Endometrium (tissue), 2 donors: ENCODE measurements at regions not wholly inside any gene's neighbourhood (a gene's known extent, or its start where the extent isn't known, plus 50 kb on each side); places are given as distances from the start of the nearest gene placed in this dataset.
"Not testable (repeated sequence)": the region's sequence is repeated elsewhere in the genome, so short reads cannot be mapped to it uniquely, and the experiment has no call there.

Experiments used
- FAIRE-seq: peaks from 2 replicates; lab custom pipeline; 2012; peaks lifted over from hg19 to GRCh38; lab: Jason Lieb, UNC
- donor health status: control.
- donor health status: control.

DNA sequence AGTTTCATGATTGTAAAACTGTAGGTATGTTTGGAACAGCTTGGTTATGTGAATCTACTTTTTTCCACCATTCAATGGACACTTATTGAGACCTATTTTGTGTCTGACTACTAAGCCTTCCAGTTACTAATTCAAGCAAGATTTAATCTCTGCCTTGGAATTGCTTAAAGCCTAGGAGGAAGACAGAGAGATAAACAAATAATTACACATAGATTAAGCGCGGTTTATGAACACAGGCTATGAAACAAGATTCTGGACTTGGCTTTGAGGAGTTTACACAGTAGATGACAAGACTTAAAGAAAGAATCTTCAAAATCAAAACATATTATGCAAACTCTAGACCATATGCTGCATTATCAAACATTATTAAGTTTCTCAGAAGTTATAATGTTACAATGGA lies 340.4 kb downstream of the RASEF start:
- no peak for FAIRE-seq

DNA sequence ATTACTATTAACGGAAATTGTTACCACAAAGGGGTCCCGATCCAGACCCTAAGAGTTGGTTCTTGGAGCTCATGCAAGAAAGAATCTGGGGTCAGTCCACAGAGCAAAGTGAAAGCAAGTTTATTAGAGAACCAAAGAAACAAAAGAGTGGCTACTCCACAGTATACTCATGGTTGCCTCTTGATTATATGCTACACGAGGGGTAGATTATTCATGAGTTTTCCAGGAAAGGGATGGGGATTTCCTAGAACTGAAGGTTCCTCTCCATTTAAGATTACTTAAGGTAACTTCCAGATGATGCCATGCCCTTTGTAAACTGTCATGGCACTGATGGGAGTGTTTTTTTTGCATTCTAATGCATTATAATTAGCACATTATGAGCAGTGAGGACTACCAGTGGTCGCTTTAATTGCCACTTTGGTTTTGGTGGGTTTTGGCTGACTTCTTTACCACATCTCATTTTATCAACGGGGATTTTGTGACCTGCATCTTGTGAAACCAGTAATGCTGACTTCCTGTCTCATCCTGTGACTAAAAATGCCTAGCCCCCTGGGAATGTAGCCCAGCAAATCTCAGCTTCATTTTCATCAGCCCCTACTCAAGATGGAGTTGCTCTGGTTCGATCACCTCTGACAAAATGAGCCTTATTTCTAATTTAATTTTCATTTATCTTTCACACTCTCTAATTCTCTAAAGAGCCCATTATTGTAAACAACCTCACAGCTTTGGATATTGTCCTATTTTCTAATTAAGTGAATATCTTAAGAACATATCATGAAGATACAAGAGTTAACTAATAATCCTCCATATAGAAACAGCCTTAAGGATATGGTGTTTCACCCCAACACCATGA lies 336.3 kb downstream of the RASEF start:
- no peak for FAIRE-seq

DNA sequence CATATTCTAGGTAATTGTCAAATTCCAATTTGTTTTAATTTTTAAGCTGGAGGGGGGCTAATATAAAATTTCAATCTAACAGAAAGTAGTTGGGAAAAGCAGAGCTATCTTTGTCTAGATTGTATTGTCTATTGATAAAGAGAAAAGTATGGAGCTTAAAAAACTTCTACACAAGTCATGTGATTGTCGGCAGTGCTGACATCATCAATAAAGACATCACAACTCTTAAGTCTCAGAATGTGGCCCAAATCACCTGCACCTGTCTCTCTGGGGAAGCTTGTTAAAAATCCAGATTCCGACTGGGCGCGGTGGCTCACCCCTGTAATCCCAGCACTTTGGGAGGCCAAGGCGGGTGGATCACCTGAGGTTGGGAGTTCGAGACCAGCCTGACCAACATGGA lies 333.8 kb downstream of the RASEF start:
- no peak for FAIRE-seq

DNA sequence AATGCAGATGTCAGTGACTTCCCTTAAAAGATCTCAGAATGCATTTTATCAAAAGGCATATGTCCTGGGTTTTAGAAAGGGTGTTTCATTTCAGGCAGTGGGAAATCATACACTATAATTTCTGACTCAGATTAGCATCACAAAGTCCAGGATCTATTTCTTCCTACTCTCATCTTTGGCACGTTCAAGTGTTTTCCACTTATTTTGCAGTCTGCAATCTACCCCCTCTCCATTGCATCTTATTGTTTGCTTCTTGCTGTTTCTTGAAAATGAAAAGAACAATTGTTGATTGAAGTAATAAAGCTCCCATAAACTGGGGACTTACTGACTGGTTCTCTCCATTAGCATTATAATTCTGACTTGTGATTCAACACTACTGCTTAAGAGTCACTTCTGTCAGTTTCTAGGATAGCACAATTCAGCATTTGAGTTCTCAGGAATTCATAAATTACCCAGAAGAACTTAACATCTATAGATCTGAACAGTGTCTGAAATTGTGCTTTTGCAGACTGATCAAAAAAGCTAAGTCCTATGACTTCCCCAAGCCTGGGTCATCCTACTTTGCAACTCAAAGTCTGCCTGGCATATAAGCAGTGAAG lies 332.9 kb downstream of the RASEF start:
- no peak for FAIRE-seq

DNA sequence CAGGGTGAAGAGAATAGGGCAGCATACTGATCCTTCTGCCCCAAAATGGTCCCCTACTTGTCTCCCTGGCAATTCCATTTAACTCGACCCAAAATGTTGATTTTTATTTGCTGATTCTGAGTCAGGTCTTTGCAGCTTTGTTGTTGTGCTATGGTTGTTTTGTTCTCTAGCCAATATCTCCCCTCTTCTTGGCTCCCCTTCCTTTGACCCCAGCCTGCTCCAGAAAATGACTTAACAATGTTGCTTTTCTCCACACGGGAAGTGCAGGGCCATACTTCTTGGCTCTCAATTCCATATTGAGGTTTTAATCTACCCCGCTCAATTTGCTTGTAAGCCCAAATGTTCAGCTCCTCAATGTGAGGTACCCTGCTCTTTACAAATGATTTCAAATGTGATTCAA lies 330.0 kb downstream of the RASEF start:
- no peak for FAIRE-seq

DNA sequence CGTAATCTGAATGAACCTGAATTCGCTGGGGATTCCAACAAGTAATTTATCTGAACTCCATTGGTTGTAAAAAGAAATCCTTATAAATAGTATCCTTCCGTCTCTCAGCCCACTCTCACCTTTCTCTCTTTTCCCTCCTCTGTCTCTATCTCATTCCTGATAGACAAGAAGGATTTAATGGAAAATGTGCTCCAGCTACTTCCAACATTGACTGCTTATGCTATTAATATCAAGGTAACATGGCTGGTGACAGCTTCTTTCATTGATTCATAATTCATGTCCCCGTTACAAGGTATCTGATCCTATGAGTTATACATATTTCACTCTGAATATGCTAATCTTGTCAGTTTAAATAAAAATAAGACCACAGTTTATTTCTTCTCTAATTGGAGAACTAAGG lies 326.8 kb downstream of the RASEF start:
- no peak for FAIRE-seq

DNA sequence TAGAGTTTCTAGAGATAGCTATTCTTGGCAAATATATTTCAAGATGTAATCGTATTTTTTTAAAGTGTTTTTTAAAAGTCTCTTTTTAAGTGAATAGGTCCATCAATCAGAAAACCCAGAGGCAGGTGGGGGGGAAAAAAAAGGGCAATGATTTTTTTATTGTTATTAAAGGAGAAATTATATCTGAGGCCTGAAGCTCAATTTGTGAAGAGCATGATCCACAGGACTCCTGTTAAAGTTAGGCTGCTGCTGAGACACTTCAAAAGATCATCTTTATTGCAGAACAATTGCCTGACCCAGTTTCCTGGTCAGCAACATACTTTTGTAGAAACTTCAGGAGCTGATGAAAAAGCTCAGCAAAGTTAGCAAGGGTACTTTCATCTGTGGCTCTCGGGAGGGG lies 326.2 kb downstream of the RASEF start:
- FAIRE-seq = no peak

DNA sequence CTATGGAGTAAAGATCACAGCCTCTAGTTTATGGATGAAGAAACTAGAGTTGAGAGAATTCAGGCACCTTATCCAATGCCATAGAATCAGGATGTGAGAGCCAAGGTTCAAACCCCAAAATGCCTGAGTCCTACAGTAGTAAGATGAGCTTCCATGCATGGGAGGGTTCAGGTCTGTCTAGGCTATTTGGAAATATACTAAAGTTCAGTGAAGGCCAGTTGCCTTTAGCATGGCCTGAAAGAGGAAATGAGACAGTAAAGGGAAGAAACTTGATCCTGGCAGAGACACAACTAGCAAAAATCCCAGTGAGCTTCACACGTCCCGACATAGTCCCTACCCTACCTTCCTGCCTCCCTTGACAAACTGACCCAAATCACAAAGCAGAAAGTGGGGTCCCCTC lies 317.0 kb downstream of the RASEF start:
- no peak for FAIRE-seq

DNA sequence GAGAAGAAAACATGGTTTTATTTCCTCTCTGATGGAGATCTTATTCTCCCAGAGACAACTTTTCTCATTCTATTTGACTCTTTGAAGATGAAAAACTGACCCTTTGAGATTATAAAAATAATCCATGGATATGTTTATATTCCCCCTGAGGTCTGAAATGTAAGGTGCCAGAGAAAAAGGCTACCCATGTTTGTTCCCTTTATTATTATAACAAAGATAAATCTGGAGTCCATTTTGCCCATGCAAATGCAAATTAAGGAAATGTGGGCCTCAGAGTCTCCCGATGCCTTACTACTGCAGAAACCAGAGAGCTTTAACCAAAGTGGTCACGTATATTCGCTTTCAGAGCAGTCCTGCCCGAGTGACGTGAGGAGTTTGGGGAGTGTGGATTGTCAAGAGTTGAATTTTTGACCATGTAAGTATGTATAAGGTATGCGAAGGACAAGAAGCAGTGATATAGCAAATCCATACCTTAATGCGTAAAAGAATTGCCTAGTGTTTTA lies 312.5 kb downstream of the RASEF start:
- no peak for FAIRE-seq

DNA sequence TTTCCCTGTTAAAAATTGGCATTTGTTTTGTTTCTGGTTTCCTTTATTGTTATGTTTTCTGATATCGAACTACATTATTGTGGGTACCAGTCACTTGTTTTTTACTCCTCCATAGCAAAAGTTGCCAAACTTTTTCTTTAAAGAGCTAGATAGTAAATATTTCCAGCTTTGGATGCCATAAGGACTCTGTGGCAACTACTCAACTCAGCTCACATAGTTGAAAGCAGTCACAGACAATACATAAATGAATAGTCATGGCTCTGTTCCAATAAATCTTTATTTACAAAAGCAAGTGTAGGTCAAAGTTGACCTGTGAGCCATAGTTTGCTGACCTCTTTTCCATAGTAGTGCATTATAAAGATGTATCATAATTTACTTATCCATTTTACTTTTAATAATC lies 305.0 kb downstream of the RASEF start:
- FAIRE-seq = no peak

DNA sequence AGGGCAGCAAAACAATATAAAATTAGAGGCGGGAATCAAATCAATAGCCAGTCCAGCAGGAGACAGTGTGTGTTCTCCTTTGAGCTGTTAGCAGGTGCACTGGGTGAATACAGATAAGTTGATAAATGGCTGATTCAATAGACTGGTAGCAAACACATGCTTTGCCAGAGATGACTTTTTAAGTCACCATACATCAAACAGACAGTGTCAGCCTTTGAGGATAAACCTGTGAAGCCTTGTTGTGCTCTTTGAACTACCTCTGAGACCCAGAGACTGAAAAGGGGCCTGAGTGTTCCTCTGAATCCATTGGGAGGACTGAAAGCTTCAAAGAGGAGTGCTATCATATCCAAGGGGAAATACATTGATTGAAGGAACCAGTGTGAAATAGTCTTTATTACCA lies 301.9 kb downstream of the RASEF start:
- FAIRE-seq = no peak

DNA sequence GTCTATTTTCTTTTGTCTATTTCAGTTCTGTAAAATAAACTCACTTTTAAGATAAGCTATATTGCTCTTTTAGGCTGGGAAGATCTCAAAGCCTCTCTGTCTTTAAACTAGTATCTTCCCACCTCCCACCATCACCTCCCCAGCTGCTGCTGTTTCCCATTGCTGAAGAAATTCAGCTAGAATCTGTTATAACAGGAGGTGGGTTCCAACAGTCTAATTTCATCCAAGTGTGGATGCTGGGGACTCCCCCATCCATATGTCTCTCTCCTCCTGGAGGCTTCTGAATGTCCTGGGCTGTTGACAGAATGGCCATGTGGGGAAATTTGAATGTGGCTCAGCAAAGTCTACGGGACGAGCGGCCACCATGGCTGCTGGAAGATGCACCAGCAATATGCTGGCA lies 301.0 kb downstream of the RASEF start:
- FAIRE-seq = no peak

DNA sequence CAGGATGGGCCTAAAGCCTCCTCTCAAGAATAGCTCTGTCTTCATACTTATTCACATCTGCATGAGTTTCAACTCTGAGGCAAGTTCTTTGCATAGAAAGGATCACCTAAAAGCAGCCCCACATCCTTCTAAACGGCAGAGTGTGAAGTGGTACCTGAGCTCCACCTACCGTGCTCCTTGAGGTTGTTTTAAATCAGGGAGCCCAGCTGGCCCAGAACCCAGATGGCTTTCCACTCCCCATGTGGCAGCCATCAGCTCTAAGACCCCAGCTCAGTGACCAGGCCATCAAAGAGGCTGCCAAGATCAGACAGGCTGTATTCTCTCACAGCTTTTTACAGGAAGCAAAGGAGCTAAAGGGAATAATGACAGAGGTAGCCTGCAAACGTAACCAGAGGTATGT lies 299.3 kb downstream of the RASEF start:
- no peak for FAIRE-seq

DNA sequence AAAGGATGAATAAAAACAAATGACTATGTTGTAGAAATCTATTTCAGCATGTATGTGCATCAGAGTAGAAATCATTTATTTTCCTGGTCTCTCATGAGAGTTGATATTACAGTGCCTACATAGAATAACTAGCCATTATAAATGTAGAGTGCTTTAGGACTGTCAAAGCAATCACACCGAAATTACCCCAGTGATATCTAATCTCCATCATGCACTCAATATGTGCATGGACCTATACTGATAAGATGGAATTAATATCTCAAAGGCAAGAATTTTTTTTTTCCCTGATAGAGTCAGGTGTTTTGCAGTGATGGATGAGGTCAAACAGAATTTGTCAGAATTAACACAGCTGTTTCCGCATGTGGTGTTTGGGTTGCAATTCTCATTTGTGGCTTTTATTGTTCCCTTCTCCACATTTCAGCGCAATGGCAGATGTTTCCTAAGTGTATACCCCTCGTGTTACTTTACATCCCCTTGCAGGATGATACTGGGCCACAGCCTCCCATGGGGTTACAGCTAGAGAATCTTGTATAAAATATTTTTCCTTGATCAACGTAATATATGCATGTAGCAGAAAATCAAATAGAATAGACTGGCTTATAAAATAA lies 298.8 kb downstream of the RASEF start:
- FAIRE-seq = no peak

DNA sequence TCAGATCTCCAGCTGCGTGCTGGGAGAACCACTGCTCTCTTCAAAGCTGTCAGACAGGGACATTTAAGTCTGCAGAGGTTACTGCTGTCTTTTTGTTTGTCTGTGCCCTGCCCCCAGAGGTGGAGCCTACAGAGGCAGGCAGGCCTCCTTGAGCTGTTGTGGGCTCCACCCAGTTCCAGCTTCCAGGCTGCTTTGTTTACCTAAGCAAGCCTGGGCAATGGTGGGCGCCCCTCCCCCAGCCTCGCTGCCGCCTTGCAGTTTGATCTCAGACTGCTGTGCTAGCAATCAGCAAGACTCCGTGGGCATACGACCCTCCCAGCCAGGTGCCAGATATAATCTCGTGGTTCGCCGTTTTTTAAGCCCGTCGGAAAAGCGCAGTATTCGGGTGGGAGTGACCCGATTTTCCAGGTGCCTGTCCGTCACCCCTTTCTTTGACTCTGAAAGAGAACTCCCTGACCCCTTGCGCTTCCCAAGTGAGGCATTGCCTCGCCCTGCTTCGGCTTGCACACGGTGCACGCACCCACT lies 288.2 kb downstream of the RASEF start:
- not testable (repeated sequence) for FAIRE-seq

DNA sequence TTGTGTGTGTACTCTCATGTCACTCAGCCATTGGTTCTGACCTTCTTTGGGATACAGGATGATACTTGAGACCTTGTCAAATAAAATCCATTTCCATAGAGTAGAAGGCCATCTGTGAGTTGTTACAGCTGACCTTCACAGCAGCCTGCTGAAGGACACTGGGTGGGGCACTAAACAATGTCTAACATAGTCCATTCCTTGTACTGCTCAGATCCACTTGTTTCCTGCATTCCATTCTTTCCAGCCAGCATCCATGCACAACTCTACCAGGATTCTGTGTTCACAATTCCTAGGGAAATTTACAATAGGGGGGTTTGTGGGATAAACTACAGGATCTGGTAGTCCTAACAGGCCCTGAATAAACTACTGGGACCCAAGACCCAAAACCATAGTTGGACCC lies 286.4 kb downstream of the RASEF start:
- no peak for FAIRE-seq

DNA sequence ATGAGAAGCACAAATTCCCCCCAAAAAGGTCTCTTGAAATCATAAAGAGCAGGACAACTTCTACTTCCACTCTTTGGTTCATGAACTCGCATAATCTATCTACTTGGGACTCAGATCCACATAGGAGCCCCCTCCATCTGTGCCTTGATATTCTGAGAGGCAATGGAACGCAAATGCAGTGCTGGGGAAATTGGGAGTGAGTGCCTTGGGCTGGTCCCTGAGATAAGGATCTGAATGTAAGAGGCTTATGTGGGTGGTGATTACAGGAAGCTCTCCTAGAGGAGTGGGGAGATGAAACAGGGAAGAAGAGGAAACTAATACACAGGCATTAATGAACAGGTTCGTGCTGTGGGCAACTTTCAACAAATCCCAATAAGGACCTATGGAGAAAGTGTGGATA lies 285.6 kb downstream of the RASEF start:
- no peak for FAIRE-seq

DNA sequence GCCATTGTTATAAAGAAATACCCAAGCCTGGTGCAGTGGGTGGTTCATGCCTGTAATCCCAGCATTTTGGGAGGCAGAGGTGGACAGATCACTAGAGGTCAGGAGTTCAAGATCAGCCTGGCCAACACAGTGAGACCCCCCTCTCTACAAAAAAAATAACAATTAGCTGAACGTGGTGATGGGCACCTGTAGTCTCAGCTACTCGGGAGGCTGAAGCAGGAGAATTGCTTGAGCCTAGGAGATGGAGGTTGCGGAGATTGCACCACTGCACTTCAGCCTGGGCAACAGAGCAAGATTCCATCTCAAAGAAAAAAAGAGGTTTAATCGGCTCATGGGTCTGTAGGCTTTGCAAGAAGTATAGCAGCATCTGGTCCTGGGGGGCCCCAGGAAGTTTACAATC lies 284.0 kb downstream of the RASEF start:
- not testable (repeated sequence) for FAIRE-seq

DNA sequence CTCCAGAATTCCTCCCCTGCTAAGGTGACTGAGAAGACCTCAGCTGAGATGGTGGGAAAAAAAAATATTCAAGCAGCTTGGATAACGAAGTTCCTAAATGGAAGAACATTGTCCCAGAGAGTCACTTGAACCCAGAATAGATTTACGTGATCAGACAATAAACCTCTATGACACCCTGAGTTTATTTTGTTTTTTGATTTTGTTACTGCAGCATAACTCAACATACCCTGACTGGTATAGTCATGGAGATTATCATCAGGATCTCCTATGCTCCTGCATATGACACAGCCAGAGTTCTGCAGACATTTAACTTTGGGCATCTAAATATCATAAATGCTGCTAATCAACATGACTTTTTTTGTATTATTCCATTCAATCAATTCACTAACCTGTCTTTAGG lies 282.9 kb downstream of the RASEF start:
- FAIRE-seq = no peak

DNA sequence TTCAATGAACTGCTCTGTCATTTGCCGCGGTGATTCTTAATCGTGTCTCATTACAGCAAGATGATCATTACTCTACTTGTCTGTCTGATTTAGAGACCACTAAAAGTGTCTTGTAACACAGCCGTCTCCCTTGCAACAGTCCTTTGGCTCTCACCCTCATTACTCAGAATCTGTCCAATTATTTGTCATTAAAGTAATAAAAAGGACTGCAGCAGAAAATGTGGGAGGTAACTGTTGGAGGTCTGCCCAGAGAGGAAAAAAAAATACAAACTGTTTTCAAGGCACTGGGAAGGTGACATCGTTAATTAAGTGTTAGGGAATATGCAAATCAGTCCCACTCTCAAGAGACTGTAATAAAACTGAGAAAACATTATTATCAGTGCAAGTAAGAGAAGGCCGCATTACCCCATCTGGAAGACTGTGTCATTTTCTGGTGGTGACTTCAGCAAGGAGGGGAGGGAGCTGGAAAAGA lies 281.0 kb downstream of the RASEF start:
- peak; percentile 97 for FAIRE-seq

DNA sequence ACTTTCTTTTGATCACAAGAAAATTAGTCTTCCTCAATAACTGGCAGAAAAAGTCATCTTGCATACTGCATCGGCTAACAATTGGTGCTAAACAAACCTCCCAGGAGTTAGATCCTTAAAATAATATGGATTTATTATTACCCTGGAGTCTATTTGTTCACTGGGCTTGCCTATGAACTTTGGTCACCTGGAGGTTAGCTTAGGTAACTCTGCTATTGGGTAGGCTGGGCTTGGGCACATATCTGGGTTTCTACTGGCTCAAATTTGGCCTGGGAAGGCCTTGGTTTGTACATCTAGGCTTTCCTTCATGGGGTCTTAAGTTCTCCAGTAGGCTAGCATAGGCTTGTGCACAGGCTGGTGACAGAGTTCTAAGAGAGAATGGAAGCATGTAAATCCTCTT lies 279.9 kb downstream of the RASEF start:
- no peak for FAIRE-seq

DNA sequence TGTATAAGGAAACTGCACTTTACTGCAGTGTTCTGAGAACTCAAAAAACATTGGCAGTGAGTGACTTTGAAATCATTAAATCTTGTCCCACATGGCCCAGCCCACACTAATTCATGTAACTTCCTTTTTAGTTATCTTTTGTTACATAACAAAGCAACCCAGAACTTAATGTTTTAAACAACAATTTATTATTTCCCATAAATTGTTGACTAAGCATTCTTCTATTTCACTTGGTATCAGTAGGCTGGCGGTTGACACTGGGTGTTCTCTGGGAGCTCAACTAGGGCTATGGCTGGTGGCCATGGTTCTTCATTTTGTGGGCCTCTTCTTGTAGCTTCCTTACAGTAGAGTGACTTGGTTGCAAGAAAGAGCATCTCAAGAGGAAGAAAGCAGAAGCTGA lies 278.4 kb downstream of the RASEF start:
- no peak for FAIRE-seq
